MM.1S (cell line): ENCODE measurements at regions not wholly inside any gene's neighbourhood (a gene's known extent, or its start where the extent isn't known, plus 50 kb on each side); places are given as distances from the start of the nearest gene placed in this dataset.

Experiments
- EZH2 ChIP-seq: fragments of 300-600 bp; sonication (generic); optimal IDR thresholded peaks from 2 replicates; pipeline ENCODE3; 2017; ENCODE audit warnings: low read depth, mild to moderate bottlenecking, antibody characterized with exemption, low read length, mixed read lengths
- TF ChIP-seq, protein P1 (sequence below): fragments of 300-600 bp; sonication (generic); IDR thresholded peaks from 2 replicates; pipeline ENCODE4 v1.5.1; 2016; ENCODE audit warnings: antibody characterized with exemption, low read length, mixed read lengths

- TF ChIP-seq EZH2, result no peak
- TF ChIP-seq, protein P1, sequence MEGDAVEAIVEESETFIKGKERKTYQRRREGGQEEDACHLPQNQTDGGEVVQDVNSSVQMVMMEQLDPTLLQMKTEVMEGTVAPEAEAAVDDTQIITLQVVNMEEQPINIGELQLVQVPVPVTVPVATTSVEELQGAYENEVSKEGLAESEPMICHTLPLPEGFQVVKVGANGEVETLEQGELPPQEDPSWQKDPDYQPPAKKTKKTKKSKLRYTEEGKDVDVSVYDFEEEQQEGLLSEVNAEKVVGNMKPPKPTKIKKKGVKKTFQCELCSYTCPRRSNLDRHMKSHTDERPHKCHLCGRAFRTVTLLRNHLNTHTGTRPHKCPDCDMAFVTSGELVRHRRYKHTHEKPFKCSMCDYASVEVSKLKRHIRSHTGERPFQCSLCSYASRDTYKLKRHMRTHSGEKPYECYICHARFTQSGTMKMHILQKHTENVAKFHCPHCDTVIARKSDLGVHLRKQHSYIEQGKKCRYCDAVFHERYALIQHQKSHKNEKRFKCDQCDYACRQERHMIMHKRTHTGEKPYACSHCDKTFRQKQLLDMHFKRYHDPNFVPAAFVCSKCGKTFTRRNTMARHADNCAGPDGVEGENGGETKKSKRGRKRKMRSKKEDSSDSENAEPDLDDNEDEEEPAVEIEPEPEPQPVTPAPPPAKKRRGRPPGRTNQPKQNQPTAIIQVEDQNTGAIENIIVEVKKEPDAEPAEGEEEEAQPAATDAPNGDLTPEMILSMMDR, result no peak
Observed at GRCh38 chr7:46449743-46450142, 528.7 kb upstream of the IGFBP3 start.
